ENCODE measurements at regions not wholly inside any gene's neighbourhood (a gene's known extent, or its start where the extent isn't known, plus 50 kb on each side); places are given as distances from the start of the nearest gene placed in this dataset.

- TF ChIP-seq CTCF (conservative IDR thresholded peaks at IDR 0.05; ENCODE audit: low read depth, low read length) (no peak), EZH2 (IDR thresholded peaks at IDR 0.05; ENCODE audit: borderline replicate concordance, low read depth, low read length, poor library complexity, severe bottlenecking) (no peak)
Measured at GRCh38 chr6:87939776-87940175, 107.9 kb upstream of the SPACA1 start.
